GM21786 (cell line): ENCODE measurements at regions not wholly inside any gene's neighbourhood (a gene's known extent, or its start where the extent isn't known, plus 50 kb on each side); places are given as distances from the start of the nearest gene placed in this dataset.
A peak's percentile ranks its signal among the peaks of the same experiment; 100 is the strongest.

Source experiments
- ATAC-seq: cut with Tn5 transposase; IDR thresholded peaks from one replicate; pipeline ENCODE4 v1.9.1; 2021; ENCODE audit not compliant: unreplicated experiment

DNA sequence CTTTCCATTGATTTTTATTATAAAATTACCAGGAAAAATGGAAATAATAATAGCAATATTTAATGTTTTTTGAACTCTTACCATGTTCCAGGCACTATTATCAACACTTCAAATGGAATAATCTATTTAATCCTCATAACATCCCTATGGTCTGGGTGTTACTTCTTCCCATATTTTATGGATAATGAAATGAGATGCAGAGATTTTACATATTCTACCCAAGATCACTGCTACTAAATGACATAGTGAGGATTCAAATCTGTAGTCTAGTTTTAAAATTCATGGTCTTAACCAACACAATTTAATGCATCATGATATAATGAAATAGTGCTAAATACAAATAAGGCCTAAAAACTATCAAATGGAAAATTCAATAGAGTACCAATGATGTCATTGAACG is 70.4 kb upstream of the COL3A1 start:
- no peak for ATAC-seq

- ATAC-seq: no peak
Observed at GRCh38 chr2:188909036-188909435, 65.1 kb upstream of the COL3A1 start.

- ATAC-seq: no peak
Observed at GRCh38 chr2:188916736-188917135, 57.4 kb upstream of the COL3A1 start.

DNA sequence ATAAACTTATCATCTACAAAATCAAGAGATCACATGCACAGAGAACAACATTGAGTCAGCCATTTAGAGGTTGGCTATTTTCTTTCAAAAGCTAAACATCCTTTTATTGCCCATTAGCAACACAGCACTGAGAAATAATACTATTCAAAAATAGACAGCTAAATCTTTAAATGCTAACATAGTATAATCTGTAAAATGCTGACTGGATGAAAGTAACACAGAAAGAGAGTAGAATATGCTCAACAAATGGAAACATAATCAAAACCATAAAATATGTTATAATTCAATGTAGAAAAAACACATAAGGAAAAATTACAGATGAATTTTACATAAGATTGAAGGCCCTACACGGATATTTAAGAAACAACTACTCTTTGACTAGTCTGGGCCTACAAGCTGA is 56.5 kb upstream of the COL3A1 start:
- ATAC-seq: no peak

DNA sequence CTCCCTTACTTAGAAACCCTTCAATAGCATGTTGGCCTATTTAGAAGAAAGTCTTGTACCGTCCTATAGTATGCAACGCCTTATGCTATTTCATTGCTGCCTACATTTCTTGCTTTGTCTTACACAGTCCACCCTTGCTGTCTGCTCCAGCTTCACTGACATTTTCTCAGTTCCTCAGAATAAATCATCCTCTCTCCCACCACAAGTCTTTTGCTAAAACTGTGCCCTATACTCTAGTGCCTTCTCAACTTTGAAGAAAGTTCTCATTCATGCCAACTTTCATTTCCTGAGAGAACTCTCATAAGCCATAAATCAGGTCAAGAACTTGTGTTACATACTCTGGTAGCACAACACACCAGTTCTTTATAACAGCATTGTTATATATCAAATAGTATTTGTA is 54.3 kb upstream of the COL3A1 start:
- peak; percentile 79 for ATAC-seq

DNA sequence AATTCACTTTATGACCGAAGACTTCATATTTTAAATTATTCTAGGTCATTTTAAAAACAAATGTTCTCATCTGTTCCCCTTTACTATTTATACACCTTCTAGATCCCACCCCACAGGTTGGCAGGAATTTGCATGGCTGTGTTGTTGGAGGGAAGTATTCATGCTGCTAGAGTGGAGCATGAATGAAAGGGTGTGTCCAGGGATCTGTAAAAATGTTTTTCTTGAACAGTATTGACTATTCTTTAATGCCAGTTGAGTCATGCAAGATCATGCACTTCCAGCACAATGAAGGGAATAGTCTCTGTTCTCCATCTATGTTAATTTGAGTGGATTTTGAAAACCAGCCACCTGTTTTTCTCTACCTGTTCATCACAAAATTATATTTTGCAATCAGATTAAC is 52.0 kb upstream of the COL3A1 start:
- ATAC-seq: no peak
